ENCODE measurements at regions not wholly inside any gene's neighbourhood (a gene's known extent, or its start where the extent isn't known, plus 50 kb on each side); places are given as distances from the start of the nearest gene placed in this dataset.

- no peak overlapping the region for H3K4me3 ChIP-seq (ENCODE audit: low read depth, low read length)
- TF ChIP-seq CTCF (IDR thresholded peaks at IDR 0.05; ENCODE audit: low read depth, low read length) = no peak
Observed at GRCh38 chr2:23296691-23297090, 88.3 kb upstream of the KLHL29 start.

GRCh38 chr2:23297112-23297511, 87.9 kb upstream of the KLHL29 start:
- H3K4me3 ChIP-seq (ENCODE audit: low read depth, low read length) = no peak overlapping the region
- no peak for TF ChIP-seq CTCF (IDR thresholded peaks at IDR 0.05; ENCODE audit: low read depth, low read length)

- no peak overlapping the region for H3K4me3 ChIP-seq (ENCODE audit: low read depth, low read length)
- no peak for TF ChIP-seq CTCF (IDR thresholded peaks at IDR 0.05; ENCODE audit: low read depth, low read length)
Observed at GRCh38 chr2:23298551-23298950, 86.4 kb upstream of the KLHL29 start.

GRCh38 chr2:23299476-23300195, 85.3 kb upstream of the KLHL29 start:
- no peak for TF ChIP-seq CTCF (IDR thresholded peaks at IDR 0.05; ENCODE audit: low read depth, low read length)
- no peak overlapping the region for H3K4me3 ChIP-seq (ENCODE audit: low read depth, low read length)

GRCh38 chr2:23301136-23301535, 83.8 kb upstream of the KLHL29 start:
- H3K4me3 ChIP-seq (ENCODE audit: low read depth, low read length) = no peak overlapping the region
- TF ChIP-seq CTCF (IDR thresholded peaks at IDR 0.05; ENCODE audit: low read depth, low read length) = no peak

- TF ChIP-seq CTCF (IDR thresholded peaks at IDR 0.05; ENCODE audit: low read depth, low read length) = no peak
- H3K4me3 ChIP-seq (ENCODE audit: low read depth, low read length) = no peak overlapping the region
Observed at GRCh38 chr2:23302591-23302990, 82.4 kb upstream of the KLHL29 start.

- no peak overlapping the region for H3K4me3 ChIP-seq (ENCODE audit: low read depth, low read length)
- TF ChIP-seq CTCF (IDR thresholded peaks at IDR 0.05; ENCODE audit: low read depth, low read length) = no peak
Observed at GRCh38 chr2:23306401-23306800, 78.6 kb upstream of the KLHL29 start.
